ENCODE measurements at regions not wholly inside any gene's neighbourhood (a gene's known extent, or its start where the extent isn't known, plus 50 kb on each side); places are given as distances from the start of the nearest gene placed in this dataset.

- H3K4me1 Mint-ChIP-seq (ENCODE audit: insufficient read depth, unreplicated experiment), result no peaks in the 10 kb centered on the region
- POLR2A ChIA-PET, result no interaction called here
- no peak overlapping the region for H3K4me3 Mint-ChIP-seq (ENCODE audit: unreplicated experiment)
- H3K9me3 Mint-ChIP-seq (ENCODE audit: unreplicated experiment), result no peaks in the 10 kb centered on the region
- peaks cover 67% of the 10 kb centered on the region for H3K27me3 Mint-ChIP-seq (ENCODE audit: insufficient read depth, unreplicated experiment)
- H3K36me3 Mint-ChIP-seq (ENCODE audit: insufficient read depth, unreplicated experiment), result peaks cover 6% of the 10 kb centered on the region
- no peak for TF ChIP-seq CTCF (IDR thresholded peaks at IDR 0.05; ENCODE audit: unreplicated experiment)
- intact Hi-C loops (cut with micrococcal nuclease), result no loop called here
- DNase-seq (ENCODE audit: unreplicated experiment), result no peak
- H3K27ac Mint-ChIP-seq (ENCODE audit: low read depth, unreplicated experiment), result no peak overlapping the region
- CTCF ChIA-PET, result interaction anchor here (0.7 kb wide), 1 partner anchor 765 kb away, joined by 3 read pairs; no protein-coding TSS in a partner anchor
- no TSS peak for BruUV-seq (replicated peaks)
Observed at GRCh38 chr2:138974651-138975050, 194.5 kb upstream of the NXPH2 start.

- BruUV-seq (replicated peaks), result no TSS peak
- TF ChIP-seq CTCF (IDR thresholded peaks at IDR 0.05; ENCODE audit: unreplicated experiment), result no peak
- ChIA-PET CTCF (no interaction called here), POLR2A (interaction anchor here (0.6 kb wide), 1 partner anchor 1910 kb away, joined by 3 read pairs; no protein-coding TSS in a partner anchor)
- intact Hi-C loops (cut with micrococcal nuclease), result no loop called here
- no peaks in the 10 kb centered on the region for H3K36me3 Mint-ChIP-seq (ENCODE audit: insufficient read depth, unreplicated experiment)
- no peak overlapping the region for H3K4me3 Mint-ChIP-seq (ENCODE audit: unreplicated experiment)
- H3K4me1 Mint-ChIP-seq (ENCODE audit: insufficient read depth, unreplicated experiment), result no peaks in the 10 kb centered on the region
- H3K27ac Mint-ChIP-seq (ENCODE audit: low read depth, unreplicated experiment), result no peak overlapping the region
- peaks cover 90% of the 10 kb centered on the region for H3K27me3 Mint-ChIP-seq (ENCODE audit: insufficient read depth, unreplicated experiment)
- DNase-seq (ENCODE audit: unreplicated experiment), result no peak
- no peaks in the 10 kb centered on the region for H3K9me3 Mint-ChIP-seq (ENCODE audit: unreplicated experiment)
Observed at GRCh38 chr2:138964418-138964817, 184.2 kb upstream of the NXPH2 start.

GRCh38 chr2:138962686-138963085 is 182.5 kb upstream of the NXPH2 start:
- POLR2A ChIA-PET, result no interaction called here
- H3K4me3 Mint-ChIP-seq (ENCODE audit: unreplicated experiment), result no peak overlapping the region

DNA sequence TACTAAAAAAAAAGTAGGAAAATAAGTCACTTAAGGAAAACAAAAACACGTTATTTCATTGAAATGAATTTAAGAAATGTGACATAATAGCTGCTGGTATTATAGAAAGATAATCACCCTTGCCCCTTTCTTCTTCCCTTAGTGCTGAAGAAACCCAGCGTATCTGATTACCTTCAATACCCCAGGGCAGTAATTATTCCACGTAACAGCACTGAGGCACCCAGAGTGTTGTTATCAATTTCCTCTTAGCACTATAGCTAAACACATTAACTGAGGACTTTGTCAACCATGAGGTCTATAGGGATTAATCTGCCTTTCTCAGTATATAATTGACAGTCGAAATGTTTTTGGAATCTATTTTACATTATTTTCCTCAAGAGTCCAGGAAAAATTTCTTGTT is 180.0 kb upstream of the NXPH2 start:
- Mint-ChIP-seq H3K27me3 (ENCODE audit: insufficient read depth, unreplicated experiment) (peaks cover 92% of the 10 kb centered on the region), H3K27ac (ENCODE audit: low read depth, unreplicated experiment) (no peak overlapping the region), H3K4me3 (ENCODE audit: unreplicated experiment) (no peak overlapping the region), H3K9me3 (ENCODE audit: unreplicated experiment) (no peaks in the 10 kb centered on the region), H3K36me3 (ENCODE audit: insufficient read depth, unreplicated experiment) (no peaks in the 10 kb centered on the region), H3K4me1 (ENCODE audit: insufficient read depth, unreplicated experiment) (no peaks in the 10 kb centered on the region)
- no peak for DNase-seq (ENCODE audit: unreplicated experiment)
- BruUV-seq (replicated peaks), result no TSS peak
- ChIA-PET CTCF (no interaction called here), POLR2A (no interaction called here)
- no peak for TF ChIP-seq CTCF (IDR thresholded peaks at IDR 0.05; ENCODE audit: unreplicated experiment)
- intact Hi-C loops (cut with micrococcal nuclease), result no loop called here

More at GRCh38 chr2:138962686-138963085, 182.5 kb upstream of the NXPH2 start:
- CTCF ChIA-PET, result interaction anchor here (1.2 kb wide), 1 partner anchor 114 kb away, joined by 4 read pairs; no protein-coding TSS in a partner anchor
- DNase-seq (ENCODE audit: unreplicated experiment), result no peak
- no peaks in the 10 kb centered on the region for H3K4me1 Mint-ChIP-seq (ENCODE audit: insufficient read depth, unreplicated experiment)
- H3K27ac Mint-ChIP-seq (ENCODE audit: low read depth, unreplicated experiment), result no peak overlapping the region
- no peaks in the 10 kb centered on the region for H3K9me3 Mint-ChIP-seq (ENCODE audit: unreplicated experiment)
- intact Hi-C loops (cut with micrococcal nuclease), result no loop called here
- no peak for TF ChIP-seq CTCF (IDR thresholded peaks at IDR 0.05; ENCODE audit: unreplicated experiment)
- H3K27me3 Mint-ChIP-seq (ENCODE audit: insufficient read depth, unreplicated experiment), result peaks cover 92% of the 10 kb centered on the region
- BruUV-seq (replicated peaks), result no TSS peak
- no peaks in the 10 kb centered on the region for H3K36me3 Mint-ChIP-seq (ENCODE audit: insufficient read depth, unreplicated experiment)

Measured in MCF 10A (cell line).